Spleen (tissue), 7 donors: ENCODE measurements at regions not wholly inside any gene's neighbourhood (a gene's known extent, or its start where the extent isn't known, plus 50 kb on each side); places are given as distances from the start of the nearest gene placed in this dataset.

Source experiments
- POLR2A ChIP-seq, 3 donors: fragments of 450-650 bp; IDR thresholded peaks; one replicate each; pipeline ENCODE4 v1.5.1; 2017; ENCODE audit warnings: antibody characterized with exemption in 3 of 3, mild to moderate bottlenecking in 1 of 3
- TF ChIP-seq, protein P1 (sequence below), 11 experiments: fragments of 200-600 bp in 7 of 11; fragments of 450-650 bp in 4 of 11; sonication (generic) in 4 of 11; IDR thresholded peaks in 8 of 11; conservative IDR thresholded peaks in 3 of 11; 1 replicate in 7 of 11; 2 replicates in 4 of 11; pipeline versions ENCODE4 v1.4.0 to v1.8.0; 2016 to 2021; ENCODE audit warnings: antibody characterized with exemption in 11 of 11, inconsistent platforms in 4 of 11, mild to moderate bottlenecking in 1 of 11
- donor health status: DM: no; HTN: no; CAD: no; lungs with moderate emphysema.
- donor health status: DM: no; HTN: no; CAD: no.
- donor health status: DM: no; HTN: no; CAD: no.

DNA sequence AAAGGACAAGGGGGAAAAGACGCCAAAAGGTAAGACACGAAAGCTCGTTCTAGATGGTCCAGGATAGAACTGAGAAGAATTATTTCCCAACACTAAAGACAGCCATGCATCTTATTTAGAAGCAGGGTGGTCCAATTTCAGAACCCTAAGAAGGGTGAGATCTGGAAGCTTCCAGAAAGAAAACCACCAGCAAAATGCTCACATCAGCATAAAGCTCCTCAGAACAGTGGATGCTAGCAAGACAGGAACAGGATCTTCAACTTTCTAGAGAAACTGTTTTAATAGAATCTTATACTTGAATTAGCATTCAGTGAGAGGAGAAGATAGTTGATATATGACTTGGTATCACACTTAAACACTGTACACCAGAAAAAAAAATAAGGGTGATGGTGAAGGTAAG, 101.5 kb downstream of the ZFP64 start:
- TF ChIP-seq, protein P1, sequence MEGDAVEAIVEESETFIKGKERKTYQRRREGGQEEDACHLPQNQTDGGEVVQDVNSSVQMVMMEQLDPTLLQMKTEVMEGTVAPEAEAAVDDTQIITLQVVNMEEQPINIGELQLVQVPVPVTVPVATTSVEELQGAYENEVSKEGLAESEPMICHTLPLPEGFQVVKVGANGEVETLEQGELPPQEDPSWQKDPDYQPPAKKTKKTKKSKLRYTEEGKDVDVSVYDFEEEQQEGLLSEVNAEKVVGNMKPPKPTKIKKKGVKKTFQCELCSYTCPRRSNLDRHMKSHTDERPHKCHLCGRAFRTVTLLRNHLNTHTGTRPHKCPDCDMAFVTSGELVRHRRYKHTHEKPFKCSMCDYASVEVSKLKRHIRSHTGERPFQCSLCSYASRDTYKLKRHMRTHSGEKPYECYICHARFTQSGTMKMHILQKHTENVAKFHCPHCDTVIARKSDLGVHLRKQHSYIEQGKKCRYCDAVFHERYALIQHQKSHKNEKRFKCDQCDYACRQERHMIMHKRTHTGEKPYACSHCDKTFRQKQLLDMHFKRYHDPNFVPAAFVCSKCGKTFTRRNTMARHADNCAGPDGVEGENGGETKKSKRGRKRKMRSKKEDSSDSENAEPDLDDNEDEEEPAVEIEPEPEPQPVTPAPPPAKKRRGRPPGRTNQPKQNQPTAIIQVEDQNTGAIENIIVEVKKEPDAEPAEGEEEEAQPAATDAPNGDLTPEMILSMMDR (IDR thresholded peaks at IDR 0.05 in 8 of 11, conservative IDR thresholded peaks at IDR 0.05 in 3 of 11) = no peak
- no peak for TF ChIP-seq POLR2A (IDR thresholded peaks at IDR 0.05)
